Posterior cingulate gyrus (tissue), 11 donors: ENCODE measurements at regions not wholly inside any gene's neighbourhood (a gene's known extent, or its start where the extent isn't known, plus 50 kb on each side); places are given as distances from the start of the nearest gene placed in this dataset.

Experiments
- DNase-seq, 10 donors: peaks; one replicate each; pipeline versions ENCODE4 v3.0.0 to v3.0.0-alpha.2; 2020 to 2021; ENCODE audit warnings: mixed read lengths in 3 of 10
- intact Hi-C: fragments of 100-400 bp; cut with DNase I; formaldehyde crosslinking; loops from one replicate; pipeline ENCODE4 v1.15.1; 2023

DNA sequence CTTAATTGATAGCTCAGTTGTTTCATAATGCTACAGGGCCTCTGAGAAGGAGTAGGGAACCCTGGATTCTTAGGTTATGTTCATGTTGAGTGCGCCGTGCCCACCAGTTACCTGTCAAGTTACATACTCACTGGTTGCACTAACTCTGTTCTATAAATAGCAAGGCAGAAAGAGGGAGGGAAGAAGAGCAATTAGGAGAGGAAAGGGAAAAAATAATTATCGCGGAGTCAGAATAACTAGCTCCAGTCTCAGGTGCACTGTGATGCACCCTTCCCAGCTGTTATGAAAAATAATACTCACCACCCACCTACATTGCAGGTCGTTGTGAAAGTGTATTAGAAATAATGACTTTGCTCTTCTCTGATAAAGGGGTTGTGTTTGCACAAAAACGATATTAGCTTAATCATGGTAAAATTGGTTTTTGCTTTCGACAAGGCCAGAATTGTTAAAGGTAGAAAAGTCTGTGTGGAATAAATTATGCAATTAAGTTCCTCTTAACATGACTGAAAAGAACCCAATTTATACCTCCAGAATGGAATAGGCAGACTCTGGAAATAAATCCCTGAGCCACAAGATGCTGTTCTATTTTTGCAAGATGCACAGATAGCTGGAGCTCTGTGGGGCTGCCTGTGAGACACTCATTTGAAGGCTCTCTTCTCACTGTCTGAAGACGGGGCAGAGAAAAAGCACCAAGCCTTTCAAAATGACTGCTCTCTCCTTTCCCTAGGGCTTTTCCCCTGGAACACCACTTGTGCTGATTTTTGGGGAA is 137.6 kb upstream of the PITRM1 start:
- intact Hi-C loops = no loop called here

DNA sequence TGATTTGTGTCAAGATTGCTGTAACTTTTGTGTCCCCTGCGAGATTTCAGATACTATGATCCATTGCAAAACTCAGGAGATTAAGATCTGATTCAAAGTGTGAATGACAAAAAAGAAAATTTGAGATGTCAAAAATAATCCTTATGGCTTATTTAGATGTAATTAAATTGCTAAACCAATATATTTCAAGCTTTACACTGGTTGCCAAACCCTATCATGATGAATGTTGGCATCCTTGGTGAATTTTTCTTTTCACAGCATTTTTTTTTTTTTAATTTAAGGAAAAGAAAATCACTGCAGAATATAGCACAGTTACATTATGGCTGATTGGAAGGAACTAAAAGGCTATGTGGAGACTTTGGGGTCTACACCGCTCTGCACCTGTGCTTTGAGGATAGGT is 133.5 kb upstream of the PITRM1 start:
- no peak for DNase-seq
- intact Hi-C loops = no loop called here

More for the DNA sequence above, 137.6 kb upstream of the PITRM1 start:
- DNase-seq = no peak

DNA sequence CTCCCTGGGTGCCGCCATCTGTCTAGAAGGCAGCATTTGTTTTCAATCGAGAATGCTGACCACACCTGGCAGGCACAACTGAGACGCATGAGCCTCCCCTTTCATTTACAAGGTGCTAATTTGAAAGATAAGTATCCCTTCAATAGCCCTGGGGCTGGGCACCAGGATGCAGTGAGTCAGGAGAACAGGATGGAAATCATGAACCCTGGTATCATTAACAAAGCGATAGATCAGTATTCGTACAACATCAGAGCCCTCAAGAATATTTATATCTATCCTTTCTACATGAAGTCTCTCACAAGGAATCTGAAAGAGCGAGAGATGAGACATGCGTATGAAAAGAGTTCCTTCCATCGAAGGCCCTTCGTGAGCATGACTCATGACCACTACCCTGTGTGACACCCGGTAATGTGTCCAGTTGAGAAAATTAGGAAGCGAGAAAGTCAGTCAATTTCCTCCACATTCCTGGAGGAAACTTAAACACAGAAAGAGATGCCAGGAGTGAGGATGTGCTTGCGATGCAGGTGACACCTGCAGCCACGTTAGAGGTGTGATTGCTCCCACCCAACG is 123.1 kb upstream of the PITRM1 start:
- DNase-seq = no peak

DNA sequence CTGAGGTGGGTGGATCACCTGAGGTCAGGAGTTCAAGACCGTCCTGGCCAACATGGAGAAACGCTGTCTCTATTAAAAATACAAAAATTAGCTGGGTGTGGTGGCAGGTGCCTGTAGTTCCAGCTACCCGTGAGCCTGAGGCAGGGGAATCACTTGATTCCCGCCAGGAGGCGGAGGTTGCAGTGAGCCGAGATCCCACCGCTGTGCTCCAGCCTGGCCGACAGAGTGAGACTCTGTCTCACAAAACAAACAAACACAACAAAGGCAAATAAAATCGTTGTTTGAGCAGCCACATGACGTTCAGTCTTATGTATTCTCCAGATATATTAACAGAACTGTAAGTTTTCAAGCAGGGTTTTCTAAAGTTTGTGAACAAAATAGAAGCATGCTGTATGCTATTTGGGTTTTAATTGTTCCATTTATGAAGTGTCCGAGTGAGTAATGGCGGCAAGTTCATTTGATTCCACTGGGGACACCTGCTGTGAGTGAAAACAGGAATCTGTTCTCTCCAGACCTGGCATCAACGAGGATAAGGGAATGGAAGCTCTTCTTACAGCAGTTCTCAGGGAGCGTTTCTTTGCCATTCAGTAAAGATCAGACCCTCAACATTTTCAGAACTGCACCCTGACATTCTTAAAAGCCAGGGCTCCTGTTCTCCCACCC is 122.5 kb upstream of the PITRM1 start:
- intact Hi-C loops = no loop called here
- DNase-seq = no peak

More for the DNA sequence above, 123.1 kb upstream of the PITRM1 start:
- intact Hi-C loops = no loop called here

DNA sequence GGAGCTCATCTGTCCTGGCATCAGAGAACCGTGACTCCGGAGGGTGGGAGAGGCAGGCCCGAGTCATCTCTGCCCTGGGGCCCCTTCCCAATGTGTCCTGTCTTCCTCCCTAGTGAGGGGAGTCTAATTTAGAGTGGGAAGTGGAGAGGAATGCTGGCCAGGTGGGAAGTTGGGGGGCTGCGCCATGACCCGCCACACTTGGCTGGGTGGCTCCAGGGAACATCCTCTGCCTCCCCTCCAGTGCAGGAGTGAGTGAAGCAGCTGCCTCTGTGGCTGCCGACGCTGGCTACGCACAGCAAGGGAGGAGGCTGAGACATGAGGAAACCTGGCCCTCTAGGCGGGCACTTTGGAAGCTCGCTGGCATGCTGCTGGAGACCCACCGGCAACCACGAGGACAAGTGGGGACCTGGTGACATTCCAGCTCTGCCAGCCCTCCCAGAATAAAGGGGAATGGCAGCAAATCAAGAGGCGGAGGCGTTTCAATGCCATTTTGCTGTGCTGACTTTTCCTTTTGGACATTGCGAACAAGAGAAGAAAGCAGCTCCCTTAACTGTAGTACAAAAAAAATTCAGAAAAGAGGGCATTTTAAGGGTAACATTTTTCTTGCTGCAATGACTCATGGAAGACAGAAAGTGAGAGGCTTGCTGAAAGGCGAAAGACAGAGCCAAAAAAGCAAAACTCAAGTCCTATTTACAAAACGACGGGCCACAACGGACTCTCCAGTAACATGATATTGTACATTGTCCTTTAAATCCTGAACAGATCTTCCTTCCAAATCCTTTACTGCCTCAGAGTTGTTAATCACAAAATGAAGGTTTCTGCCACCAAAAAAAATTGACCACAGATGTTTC is 121.2 kb upstream of the PITRM1 start:
- intact Hi-C loops = no loop called here
- no peak for DNase-seq

DNA sequence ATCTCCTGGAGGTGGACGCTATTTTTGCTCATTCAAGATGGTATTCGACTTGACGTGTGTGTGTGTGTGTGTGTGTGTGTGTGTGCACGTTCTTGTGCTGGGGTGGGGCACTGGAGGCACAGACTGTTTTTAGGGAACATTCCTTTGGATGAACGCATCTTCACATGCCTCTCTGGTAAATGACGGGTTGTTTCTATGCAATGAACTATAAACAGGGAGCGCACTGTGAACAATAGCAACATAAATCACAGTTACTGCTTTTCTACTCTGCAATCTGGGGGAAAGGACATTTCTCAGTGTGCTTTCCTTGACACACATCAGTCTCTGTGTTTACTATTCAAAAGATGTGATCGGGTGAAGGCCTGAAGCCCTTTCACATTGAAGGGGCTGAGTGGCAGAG is 120.1 kb upstream of the PITRM1 start:
- intact Hi-C loops = no loop called here
- no peak for DNase-seq

DNA sequence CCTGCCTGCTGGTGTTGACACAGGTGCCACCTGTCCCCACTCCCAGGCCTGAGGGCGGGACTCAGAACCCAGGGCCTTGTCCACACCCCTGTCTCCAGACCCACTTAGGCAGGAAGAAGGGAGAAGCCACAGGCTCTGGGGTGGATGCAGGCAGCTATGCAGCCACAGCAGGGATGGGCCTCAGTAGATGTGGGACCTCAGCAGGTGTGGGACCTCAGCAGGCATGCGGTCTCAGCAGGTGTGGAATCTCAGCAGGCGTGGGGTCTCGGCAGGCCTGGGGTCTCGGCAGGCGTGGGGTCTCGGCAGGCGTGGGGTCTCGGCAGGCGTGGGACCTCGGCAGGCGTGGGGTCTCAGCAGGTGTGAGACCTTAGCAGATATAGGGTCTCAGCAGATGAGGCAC is 118.0 kb upstream of the PITRM1 start:
- intact Hi-C loops = no loop called here
- DNase-seq = no peak

DNA sequence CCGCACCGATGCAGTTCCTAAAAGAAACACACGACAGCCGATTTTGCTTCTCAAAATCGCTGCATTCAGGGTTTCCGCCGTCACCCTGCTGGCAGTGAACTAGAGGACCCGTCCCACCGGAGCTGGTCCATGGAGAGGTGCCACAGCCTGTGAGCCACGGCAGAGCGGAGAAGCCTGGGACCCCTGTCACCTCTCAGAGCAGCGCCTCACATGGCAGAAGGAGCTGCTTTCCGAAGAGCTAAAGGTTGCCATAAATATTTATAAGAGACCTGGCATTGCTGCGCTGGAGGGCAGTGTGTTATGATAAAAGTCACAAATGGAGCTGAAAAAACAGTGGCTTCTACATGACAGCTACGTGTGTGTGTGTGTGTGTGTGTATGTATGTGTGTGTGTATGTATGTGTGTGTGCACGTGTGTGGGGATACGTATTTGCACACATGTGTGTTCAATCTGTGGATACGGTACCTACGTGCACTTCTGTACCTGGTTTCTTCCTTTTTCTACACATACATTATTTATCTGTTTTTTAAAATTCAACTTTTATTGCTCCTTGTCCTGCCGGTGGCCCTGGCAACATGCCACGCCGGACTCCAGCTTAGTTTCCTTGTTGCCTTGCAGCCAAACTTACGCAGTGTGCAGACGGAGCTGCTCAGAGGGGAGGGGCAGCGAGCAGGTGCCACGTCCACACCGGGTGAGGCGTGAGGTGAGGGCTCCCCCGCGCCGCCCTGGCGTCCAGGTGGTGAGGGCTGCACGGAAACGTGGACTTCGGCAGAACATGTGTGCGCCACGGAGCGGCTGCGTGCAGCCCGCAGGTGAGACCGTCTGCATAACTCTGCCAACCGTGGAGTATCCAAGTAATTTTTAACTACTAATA is 115.2 kb upstream of the PITRM1 start:
- intact Hi-C loops = no loop called here
- no peak for DNase-seq

DNA sequence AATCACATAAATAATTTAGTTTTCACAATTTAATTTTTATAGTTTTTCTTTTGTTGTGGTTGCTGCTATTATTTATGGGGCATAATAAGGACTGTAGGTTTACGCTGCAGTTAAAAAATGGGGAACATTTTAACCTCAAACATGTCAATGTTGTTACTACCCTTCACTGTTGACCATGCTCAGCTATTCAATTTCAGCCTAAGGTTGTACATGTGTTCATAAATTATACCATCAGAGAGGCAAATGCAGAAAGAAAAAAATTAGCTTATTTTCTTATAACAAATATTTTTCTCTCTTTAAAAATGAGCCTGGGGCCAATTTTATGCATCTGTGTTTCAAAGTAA is 110.1 kb upstream of the PITRM1 start:
- no peak for DNase-seq
- intact Hi-C loops = no loop called here

DNA sequence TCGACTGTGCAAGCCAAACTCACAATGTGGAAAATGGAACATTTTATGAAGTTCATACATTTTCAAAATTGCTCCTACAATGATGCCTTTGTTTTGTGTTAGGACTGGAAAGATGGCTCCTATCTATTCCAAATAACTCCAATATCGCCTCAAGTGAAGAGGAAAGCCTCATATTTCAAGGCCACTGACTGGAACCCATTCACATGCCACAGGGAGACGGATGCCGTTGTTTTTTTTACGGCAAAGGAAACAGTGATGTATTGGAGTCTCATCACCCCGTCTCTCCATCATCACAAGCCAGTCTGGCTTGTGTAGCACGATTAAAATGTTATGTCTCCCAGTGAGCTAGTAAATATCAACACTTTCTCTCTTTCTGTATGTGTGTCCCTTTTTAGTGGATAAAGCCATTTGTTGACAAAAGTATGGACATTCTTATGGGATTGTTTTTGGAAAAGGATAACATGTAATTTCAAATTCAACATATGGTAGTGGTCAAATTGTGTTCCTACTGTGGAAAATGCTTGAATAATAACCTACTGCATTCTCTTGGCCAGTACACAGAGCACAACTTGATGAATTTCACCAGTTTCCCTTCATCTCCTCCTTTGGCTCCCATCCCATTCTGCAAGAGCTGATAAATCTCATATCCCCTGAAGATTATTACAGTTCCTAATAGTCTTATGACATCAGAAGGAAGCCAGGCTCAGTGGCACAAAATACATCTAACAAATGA is 109.5 kb upstream of the PITRM1 start:
- DNase-seq = no peak
- intact Hi-C loops = no loop called here

DNA sequence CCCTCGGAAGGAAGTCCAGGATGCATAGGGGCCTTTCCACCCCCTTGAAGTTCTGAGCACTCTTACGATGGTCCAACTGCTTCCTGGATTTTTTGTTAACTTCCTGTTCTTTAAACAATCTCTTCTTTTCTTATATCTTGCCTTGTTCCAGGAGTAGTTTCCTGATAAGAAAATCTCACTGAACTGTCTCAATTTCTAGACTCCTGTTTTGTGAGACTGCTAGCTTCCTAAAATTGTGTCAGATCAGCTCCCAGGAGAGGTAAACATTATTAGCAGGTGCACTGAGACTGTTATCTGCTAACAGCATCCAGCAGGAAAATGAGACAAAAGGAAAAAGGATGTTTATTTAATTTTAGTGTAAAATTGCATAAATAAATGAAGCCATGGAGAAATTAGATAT is 106.2 kb upstream of the PITRM1 start:
- DNase-seq = no peak
- intact Hi-C loops = no loop called here

DNA sequence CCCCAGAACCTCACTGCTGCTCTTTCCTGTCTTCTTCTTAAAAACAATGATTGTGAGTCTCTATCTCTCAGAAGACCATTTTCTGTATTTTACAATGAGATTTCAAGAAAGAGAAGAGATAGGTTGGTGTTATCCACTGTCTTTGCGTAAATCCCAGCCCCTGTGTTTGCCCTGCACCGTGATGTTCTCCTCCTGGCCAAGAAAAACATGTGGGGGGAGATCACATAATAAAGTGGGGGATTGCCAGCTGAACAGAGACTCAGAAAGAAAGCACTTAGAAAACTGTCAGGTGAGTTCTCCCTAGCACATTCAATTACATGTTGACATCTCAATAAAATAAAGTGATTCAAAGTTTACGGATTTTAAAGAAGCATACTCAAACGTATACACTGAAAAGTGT is 105.0 kb upstream of the PITRM1 start:
- DNase-seq = no peak
- intact Hi-C loops = no loop called here

DNA sequence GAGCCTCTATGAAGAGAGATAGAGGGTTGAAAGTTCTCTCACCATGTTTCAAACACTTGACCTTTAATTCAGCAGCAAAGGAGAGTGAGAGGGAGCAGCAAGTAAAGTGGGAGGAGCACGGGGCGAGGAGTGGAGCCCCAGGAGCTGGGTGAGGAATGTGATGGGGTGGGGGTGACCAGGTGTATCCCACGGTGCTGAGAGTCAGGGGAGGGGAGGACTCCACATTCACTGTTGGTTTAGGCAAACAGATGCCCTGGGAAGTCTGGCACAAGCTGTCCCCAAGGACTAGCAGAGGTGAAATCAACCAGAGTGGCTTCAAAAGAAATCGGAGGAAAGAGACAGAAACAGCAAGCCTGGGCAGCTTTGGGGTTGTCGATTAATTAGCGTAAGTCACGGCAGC is 101.8 kb upstream of the PITRM1 start:
- intact Hi-C loops = no loop called here
- no peak for DNase-seq

DNA sequence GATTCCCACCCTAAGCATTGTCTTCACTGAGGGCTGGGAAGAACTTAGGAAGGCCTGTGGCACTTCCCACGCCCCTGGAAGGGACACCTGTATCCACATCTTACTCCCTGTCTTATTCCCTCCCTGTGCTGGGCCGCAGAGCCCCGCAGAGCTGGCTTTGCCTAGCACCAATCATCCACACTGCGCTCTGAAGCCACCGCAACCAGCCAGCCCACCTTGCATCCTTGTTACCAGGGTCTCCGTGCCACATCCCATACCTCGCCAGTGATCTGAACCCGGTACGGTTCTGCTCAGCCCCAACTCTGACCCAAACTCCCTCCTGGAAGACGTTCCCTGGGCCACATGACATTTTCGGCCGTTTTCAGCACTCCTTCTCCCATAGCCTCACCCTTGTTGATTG is 101.4 kb upstream of the PITRM1 start:
- peak in 1 of 10 donors; percentile 49 for DNase-seq
- intact Hi-C loops = no loop called here

DNA sequence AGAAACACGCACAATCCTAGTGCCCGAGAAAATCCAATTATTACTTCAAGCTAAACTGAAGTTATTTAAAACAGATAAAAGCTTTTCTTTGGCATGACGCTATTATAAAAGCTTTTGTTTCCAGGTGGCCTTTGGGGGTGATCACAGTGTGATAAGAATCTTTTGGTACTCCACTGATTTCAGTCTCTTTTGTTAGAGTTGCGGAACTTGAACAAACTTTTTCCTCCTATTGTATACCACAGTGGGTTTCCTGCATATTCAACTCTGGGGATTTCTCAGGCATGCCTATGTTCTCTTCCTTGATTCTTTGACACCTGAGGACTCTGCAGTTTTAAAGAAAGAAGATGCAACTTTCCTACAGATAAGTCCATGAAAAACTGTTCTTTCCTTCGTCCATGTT is 99.7 kb upstream of the PITRM1 start:
- intact Hi-C loops = no loop called here
- no peak for DNase-seq

DNA sequence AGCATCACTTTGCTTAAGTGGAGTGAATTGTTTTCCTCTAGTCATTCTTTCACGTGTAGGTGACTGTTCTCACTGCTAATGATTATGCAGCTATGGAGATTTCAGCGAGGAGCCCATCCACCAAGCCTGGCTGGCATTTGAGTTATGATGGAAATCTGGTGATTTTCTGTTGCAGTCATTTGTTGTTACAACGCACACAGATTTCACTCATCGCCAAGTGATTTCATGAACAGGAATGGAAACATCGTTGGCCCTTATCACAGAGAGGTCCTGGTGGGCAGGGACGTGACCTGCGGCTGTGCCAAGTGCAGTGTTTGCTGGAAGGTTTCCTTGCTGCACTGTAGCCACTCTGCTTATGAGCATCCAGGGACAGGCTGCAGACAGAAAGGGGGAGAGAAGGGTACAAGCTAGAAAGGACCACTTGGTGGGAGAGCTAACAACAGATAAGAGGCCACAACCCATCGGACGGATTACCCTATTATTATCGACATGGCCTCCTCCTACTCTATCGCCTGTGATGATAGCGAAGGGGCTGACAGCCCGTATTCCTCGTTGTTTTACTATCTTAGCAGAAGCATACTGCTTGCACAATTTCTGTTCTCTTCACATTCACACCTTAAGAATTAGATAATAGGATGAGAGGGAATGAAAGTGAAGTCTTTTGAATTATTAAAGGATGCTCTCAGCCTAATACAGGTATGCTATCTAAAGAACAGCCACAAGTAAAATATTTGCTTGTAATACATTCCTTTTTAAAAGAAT is 99.0 kb upstream of the PITRM1 start:
- DNase-seq = no peak
- intact Hi-C loops = no loop called here

DNA sequence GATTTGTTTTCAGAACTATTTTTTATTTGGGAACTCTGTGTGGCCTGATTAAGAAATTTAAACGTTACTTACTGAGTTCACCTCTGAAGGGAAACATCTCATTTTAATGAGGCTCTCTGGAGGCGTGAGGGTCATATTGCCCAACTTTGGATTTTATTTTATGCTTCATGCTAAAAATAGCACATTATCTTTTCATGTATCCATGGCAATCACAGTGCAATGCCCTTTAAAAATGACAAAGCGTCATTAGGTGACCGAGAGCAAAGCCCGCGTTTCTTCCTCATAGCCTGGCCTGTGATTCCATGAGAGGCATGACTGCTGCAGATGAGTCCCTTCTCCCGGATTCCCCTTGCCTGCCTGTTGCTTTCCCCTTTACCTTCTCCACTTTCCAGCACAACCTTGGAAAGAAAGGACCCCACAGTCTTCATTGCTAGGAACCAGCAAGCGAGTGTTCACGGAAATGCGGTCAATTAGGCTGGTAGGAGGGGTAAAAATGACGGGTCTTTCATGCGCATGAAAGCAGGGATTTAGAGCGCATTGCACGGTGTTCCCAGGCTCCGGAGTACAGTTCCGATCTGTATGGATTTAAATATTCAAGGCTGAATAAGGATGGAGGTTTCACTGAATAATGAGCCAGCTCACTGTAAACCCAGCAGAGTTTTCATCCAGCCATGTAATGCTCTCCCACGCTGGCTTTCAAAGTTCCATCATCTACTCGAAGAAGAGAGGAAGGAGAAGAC is 98.2 kb upstream of the PITRM1 start:
- intact Hi-C loops = no loop called here
- DNase-seq = no peak

DNA sequence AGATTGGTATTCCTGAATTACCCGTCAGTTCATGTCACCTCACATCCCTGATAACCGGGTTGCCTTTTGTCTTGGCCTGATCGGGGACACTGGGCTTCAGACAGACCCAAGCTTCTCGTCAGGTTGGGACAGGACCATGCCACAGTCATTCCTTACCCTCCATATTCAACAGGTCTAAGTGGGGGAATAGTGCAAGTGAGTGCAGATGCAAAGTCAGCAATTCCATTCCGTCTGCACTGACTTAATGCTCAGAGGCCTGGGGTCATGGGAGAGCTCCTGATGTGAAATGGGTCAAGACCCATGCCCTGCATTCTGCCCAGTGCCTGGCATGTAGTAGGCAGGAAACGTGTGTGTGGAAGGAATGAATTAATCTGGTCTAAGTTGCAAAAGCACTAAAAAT is 95.4 kb upstream of the PITRM1 start:
- no peak for DNase-seq
- intact Hi-C loops = no loop called here
